LNCAP (cell line): ENCODE measurements at regions not wholly inside any gene's neighbourhood (a gene's known extent, or its start where the extent isn't known, plus 50 kb on each side); places are given as distances from the start of the nearest gene placed in this dataset.

Experiments used
- CTCF ChIP-seq: fragments of 450-650 bp; IDR thresholded peaks from 2 replicates; pipeline ENCODE4 v1.5.1; 2017; ENCODE audit warnings: mild to moderate bottlenecking

DNA sequence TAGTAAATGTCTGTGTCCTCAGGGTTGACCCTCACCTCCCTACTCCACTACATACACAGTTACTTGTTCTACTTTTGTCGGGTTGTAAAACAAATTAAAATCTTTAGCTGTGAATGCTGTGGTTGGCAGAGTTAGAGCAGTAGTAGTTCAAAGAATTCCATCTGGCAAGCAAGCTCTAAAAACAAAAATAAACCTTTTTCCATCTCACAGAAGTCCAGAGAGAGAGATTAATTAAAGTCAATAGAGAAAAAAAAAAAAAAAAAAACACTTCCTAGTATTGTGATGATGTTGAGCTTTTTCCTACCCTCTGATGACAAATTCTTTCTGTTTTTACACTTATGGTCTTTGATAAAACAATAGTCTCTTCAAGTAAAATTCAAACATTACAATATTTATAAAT lies 338.4 kb downstream of the PCDH17 start:
- TF ChIP-seq CTCF = no peak

DNA sequence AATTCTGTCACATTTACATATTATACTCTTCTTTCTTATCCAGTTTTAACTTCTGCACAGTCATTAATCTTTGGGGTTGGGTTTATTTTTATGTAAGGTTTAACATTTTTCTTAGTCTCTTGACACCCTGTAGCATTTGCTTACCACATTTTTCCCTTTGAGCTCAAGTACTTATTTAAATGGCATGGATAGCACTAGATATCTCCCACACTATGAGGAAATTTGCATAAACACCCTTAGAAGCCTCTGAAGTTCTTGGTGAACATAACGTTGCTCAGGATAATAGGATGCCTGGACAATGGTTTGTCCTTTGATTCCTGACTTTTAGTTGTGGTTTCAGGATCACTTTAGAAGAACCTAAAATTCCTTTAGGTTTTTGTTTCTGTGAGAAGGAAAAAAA lies 338.9 kb downstream of the PCDH17 start:
- no peak for TF ChIP-seq CTCF

- TF ChIP-seq CTCF = no peak
These were observed 351.2 kb downstream of the PCDH17 start for GRCh38 chr13:57982782-57983181.

DNA sequence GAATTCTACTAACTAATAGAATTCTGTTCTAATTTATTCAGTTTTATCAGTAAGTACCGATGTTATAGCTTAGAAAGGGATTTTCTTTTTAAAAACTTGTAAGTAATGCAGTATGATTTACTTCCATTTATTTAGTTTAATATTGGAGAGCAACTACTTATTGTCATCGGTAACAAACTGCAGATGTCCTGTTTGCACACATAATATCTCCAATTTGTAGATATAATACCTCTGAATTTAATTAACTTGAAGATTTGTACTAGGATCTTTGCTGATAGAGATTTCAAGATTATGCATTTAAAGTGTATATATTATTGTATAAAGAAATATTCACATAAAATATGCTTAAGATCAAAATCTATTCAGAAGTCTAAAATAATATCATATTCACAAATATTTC lies 356.7 kb downstream of the PCDH17 start:
- TF ChIP-seq CTCF = no peak

DNA sequence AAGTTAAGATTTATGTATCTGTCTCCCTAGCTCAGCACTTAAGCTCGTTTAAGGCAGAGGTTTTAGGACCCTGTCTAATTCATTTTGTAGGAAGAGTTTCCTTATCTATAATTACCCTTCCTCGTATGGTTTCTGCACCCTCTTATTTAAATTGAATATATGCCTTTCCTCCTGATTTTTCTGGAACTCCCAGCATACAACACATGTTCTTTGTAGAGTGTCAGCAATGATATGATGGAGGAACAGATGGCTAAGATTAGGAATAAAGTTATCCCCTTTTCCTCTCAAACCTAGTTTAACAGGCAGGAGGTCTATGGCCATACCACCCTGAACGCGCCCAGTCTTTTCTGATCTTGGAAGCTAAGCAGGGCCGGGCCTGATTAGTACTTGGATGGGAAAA lies 359.5 kb downstream of the PCDH17 start:
- no peak for TF ChIP-seq CTCF

- no peak for TF ChIP-seq CTCF
These were observed 360.9 kb downstream of the PCDH17 start for GRCh38 chr13:57992416-57992815.

DNA sequence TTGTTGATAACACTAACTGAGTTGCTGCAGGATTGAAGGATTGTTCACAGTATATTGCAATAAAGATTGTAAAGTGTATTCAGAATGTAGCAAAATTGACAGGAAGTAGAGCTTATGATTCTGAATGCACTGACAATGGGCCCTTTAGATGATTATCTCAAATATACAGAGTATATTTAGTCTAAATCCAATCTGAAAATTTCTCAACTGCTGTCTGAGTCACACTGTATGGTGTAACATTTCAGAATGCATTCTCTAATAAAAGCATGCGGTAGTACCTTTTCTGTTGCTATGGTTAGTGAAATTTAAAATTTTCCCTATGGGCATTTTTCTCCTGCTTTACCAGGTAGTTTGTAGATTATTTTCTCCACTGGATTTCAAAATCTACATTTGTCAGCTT lies 365.2 kb downstream of the PCDH17 start:
- TF ChIP-seq CTCF = no peak

GRCh38 chr13:58004751-58005150 lies 373.2 kb downstream of the PCDH17 start:
- TF ChIP-seq CTCF = no peak
